HEK293 (cell line): ENCODE measurements at regions not wholly inside any gene's neighbourhood (a gene's known extent, or its start where the extent isn't known, plus 50 kb on each side); places are given as distances from the start of the nearest gene placed in this dataset.

Experiments used
- CTCF ChIA-PET: fragments of 350-600 bp; formaldehyde crosslinking; extraction: SDS; loops from one replicate; lab custom pipeline; 2021; ENCODE audit warnings: antibody characterized with exemption; lab: Yijun Ruan, JAX
- POLR2A ChIA-PET: fragments of 300-600 bp; formaldehyde crosslinking; extraction: SDS; loops from one replicate; lab custom pipeline; 2020; ENCODE audit warnings: antibody characterized with exemption, inconsistent platforms; lab: Yijun Ruan, JAX
- H3K27ac ChIP-seq: fragments of 200-500 bp; sonication (Bioruptor generic); 2 replicates; pipeline ENCODE4 v1.5.1; 2014; ENCODE audit warnings: low read depth, low read length, control low read depth, inconsistent platforms; ENCODE audit errors: extremely low read depth
- H3K36me3 ChIP-seq, 2 experiments: fragments of 200-500 bp in 1 of 2; sonication (Bioruptor generic) in 1 of 2; 1 replicate in 1 of 2; 2 replicates in 1 of 2; pipeline ENCODE4 v1.5.1; 2014 to 2017; ENCODE audit warnings: inconsistent platforms in 2 of 2, low read length in 2 of 2; ENCODE audit not compliant: control insufficient read depth in 2 of 2, insufficient read depth in 1 of 2
- H3K4me1 ChIP-seq: fragments of 200-500 bp; sonication (Bioruptor generic); 2 replicates; pipeline ENCODE4 v1.5.1; 2014; ENCODE audit warnings: mild to moderate bottlenecking, low read length, inconsistent platforms; ENCODE audit not compliant: control insufficient read depth, insufficient read depth
- H3K4me3 ChIP-seq: 2 replicates; pipeline ENCODE4 v1.5.1; 2011; ENCODE audit warnings: low read depth, mild to moderate bottlenecking, control low read depth, low read length, moderate library complexity
- H3K9me3 ChIP-seq: fragments of 200-500 bp; sonication (Bioruptor generic); 2 replicates; pipeline ENCODE4 v1.5.1; 2014; ENCODE audit warnings: low read depth, low read length, inconsistent platforms; ENCODE audit not compliant: control insufficient read depth, insufficient read depth
- BCL6B ChIP-seq: fragments of 450-650 bp; formaldehyde crosslinking; IDR thresholded peaks from 2 replicates; pipeline ENCODE4 v1.5.1; 2017; ENCODE audit warnings: missing biosample characterization, missing genetic modification characterization
- GFI1B ChIP-seq: fragments of 450-650 bp; formaldehyde crosslinking; IDR thresholded peaks from 2 replicates; pipeline ENCODE4 v1.5.1; 2016; ENCODE audit warnings: missing biosample characterization, missing genetic modification characterization
- GLI4 ChIP-seq: fragments of 450-650 bp; formaldehyde crosslinking; IDR thresholded peaks from 2 replicates; pipeline ENCODE4 v1.5.1; 2016; ENCODE audit warnings: missing biosample characterization, missing genetic modification characterization
- SP2 ChIP-seq: fragments of 450-650 bp; formaldehyde crosslinking; IDR thresholded peaks from 2 replicates; pipeline ENCODE4 v1.5.1; 2016; ENCODE audit warnings: missing biosample characterization, missing genetic modification characterization
- ZBTB21 ChIP-seq: fragments of 450-650 bp; formaldehyde crosslinking; IDR thresholded peaks from 2 replicates; pipeline ENCODE4 v1.5.1; 2017; ENCODE audit warnings: missing biosample characterization, missing genetic modification characterization
- ZFP3 ChIP-seq: fragments of 450-650 bp; formaldehyde crosslinking; IDR thresholded peaks from 2 replicates; pipeline ENCODE4 v1.5.1; 2016; ENCODE audit warnings: low read depth, missing biosample characterization, missing genetic modification characterization
- ZNF112 ChIP-seq: fragments of 450-650 bp; formaldehyde crosslinking; IDR thresholded peaks from 2 replicates; pipeline ENCODE4 v1.5.0; 2017; ENCODE audit warnings: missing biosample characterization, missing genetic modification characterization
- ZNF138 ChIP-seq: fragments of 450-650 bp; formaldehyde crosslinking; IDR thresholded peaks from 2 replicates; pipeline ENCODE4 v1.5.1; 2016; ENCODE audit warnings: missing biosample characterization, missing genetic modification characterization, borderline replicate concordance
- ZNF155 ChIP-seq: fragments of 450-650 bp; formaldehyde crosslinking; IDR thresholded peaks from 2 replicates; pipeline ENCODE4 v1.5.1; 2016; ENCODE audit warnings: missing biosample characterization, missing genetic modification characterization
- ZNF169 ChIP-seq: fragments of 450-650 bp; formaldehyde crosslinking; IDR thresholded peaks from 2 replicates; pipeline ENCODE4 v1.5.1; 2016; ENCODE audit warnings: missing biosample characterization, missing genetic modification characterization
- ZNF175 ChIP-seq: fragments of 450-650 bp; formaldehyde crosslinking; IDR thresholded peaks from 2 replicates; pipeline ENCODE4 v1.5.1; 2016; ENCODE audit warnings: missing biosample characterization, missing genetic modification characterization
- ZNF19 ChIP-seq: fragments of 450-650 bp; formaldehyde crosslinking; IDR thresholded peaks from 2 replicates; pipeline ENCODE4; 2016; ENCODE audit warnings: missing biosample characterization, missing genetic modification characterization, low read depth
- ZNF239 ChIP-seq: fragments of 450-650 bp; formaldehyde crosslinking; IDR thresholded peaks from 2 replicates; pipeline ENCODE4 v1.5.1; 2016; ENCODE audit warnings: missing biosample characterization, missing genetic modification characterization
- ZNF404 ChIP-seq: fragments of 450-650 bp; formaldehyde crosslinking; IDR thresholded peaks from 2 replicates; pipeline ENCODE4 v1.5.1; 2017; ENCODE audit warnings: missing biosample characterization, missing genetic modification characterization
- ZNF48 ChIP-seq: fragments of 450-650 bp; formaldehyde crosslinking; IDR thresholded peaks from 2 replicates; pipeline ENCODE4 v1.5.1; 2016; ENCODE audit warnings: missing biosample characterization, missing genetic modification characterization
- ZNF530 ChIP-seq: fragments of 450-650 bp; formaldehyde crosslinking; IDR thresholded peaks from 2 replicates; pipeline ENCODE4 v1.5.1; 2016; ENCODE audit warnings: low read depth, missing biosample characterization, missing genetic modification characterization
- ZNF549 ChIP-seq: fragments of 450-650 bp; IDR thresholded peaks from 2 replicates; pipeline ENCODE4 v1.5.1; 2018; ENCODE audit warnings: missing biosample characterization, missing genetic modification characterization, mild to moderate bottlenecking, inconsistent platforms, moderate library complexity
- ZNF585B ChIP-seq: fragments of 450-650 bp; formaldehyde crosslinking; IDR thresholded peaks from 2 replicates; pipeline ENCODE4 v1.5.1; 2016; ENCODE audit warnings: missing biosample characterization, missing genetic modification characterization
- ZNF600 ChIP-seq: fragments of 450-650 bp; formaldehyde crosslinking; IDR thresholded peaks from 2 replicates; pipeline ENCODE4 v1.5.1; 2016; ENCODE audit warnings: missing biosample characterization, missing genetic modification characterization
- ZNF664 ChIP-seq: fragments of 450-650 bp; formaldehyde crosslinking; IDR thresholded peaks from 2 replicates; pipeline ENCODE4 v1.5.1; 2016; ENCODE audit warnings: missing biosample characterization, missing genetic modification characterization
- ZNF76 ChIP-seq: fragments of 450-650 bp; formaldehyde crosslinking; IDR thresholded peaks from 2 replicates; pipeline ENCODE4; 2016; ENCODE audit warnings: low read depth, missing biosample characterization, missing genetic modification characterization, borderline replicate concordance
- ZNF777 ChIP-seq: fragments of 450-650 bp; formaldehyde crosslinking; IDR thresholded peaks from 2 replicates; pipeline ENCODE4 v1.5.1; 2017; ENCODE audit warnings: missing biosample characterization, missing genetic modification characterization, borderline replicate concordance
- TF ChIP-seq, protein P1 (sequence below): fragments of 450-650 bp; formaldehyde crosslinking; conservative IDR thresholded peaks from 2 replicates; pipeline ENCODE4 v1.5.1; 2016; ENCODE audit warnings: low read depth, missing biosample characterization, missing genetic modification characterization
- TF ChIP-seq, protein P2 (sequence below): fragments of 450-650 bp; formaldehyde crosslinking; IDR thresholded peaks from 2 replicates; pipeline ENCODE4 v1.5.1; 2016; ENCODE audit warnings: missing biosample characterization, missing genetic modification characterization
- TF ChIP-seq, protein P3 (sequence below): fragments of 450-650 bp; formaldehyde crosslinking; IDR thresholded peaks from 2 replicates; pipeline ENCODE4 v1.5.1; 2016; ENCODE audit warnings: missing biosample characterization, missing genetic modification characterization

GRCh38 chr10:131658476-131659110, 242.2 kb upstream of the PPP2R2D start (continued):
- TF ChIP-seq, protein P1, sequence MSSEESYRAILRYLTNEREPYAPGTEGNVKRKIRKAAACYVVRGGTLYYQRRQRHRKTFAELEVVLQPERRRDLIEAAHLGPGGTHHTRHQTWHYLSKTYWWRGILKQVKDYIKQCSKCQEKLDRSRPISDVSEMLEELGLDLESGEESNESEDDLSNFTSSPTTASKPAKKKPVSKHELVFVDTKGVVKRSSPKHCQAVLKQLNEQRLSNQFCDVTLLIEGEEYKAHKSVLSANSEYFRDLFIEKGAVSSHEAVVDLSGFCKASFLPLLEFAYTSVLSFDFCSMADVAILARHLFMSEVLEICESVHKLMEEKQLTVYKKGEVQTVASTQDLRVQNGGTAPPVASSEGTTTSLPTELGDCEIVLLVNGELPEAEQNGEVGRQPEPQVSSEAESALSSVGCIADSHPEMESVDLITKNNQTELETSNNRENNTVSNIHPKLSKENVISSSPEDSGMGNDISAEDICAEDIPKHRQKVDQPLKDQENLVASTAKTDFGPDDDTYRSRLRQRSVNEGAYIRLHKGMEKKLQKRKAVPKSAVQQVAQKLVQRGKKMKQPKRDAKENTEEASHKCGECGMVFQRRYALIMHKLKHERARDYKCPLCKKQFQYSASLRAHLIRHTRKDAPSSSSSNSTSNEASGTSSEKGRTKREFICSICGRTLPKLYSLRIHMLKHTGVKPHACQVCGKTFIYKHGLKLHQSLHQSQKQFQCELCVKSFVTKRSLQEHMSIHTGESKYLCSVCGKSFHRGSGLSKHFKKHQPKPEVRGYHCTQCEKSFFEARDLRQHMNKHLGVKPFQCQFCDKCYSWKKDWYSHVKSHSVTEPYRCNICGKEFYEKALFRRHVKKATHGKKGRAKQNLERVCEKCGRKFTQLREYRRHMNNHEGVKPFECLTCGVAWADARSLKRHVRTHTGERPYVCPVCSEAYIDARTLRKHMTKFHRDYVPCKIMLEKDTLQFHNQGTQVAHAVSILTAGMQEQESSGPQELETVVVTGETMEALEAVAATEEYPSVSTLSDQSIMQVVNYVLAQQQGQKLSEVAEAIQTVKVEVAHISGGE (tag by site-specific recombination): no peak
- no peak for TF ChIP-seq BCL6B (tag by site-specific recombination)
- no peak for TF ChIP-seq ZNF169 (tag by site-specific recombination)
- no peak for TF ChIP-seq ZNF664 (tag by site-specific recombination)

GRCh38 chr10:131660427-131660826, 240.4 kb upstream of the PPP2R2D start:
- CTCF ChIA-PET: no interaction called here

GRCh38 chr10:131662851-131663250, 238.0 kb upstream of the PPP2R2D start:
- TF ChIP-seq ZNF76 (tag by site-specific recombination): no peak
- no peak for TF ChIP-seq ZNF138 (tag by site-specific recombination)
- no peak for TF ChIP-seq ZNF600 (tag by site-specific recombination)
- no peak for TF ChIP-seq ZFP3 (tag by site-specific recombination)
- TF ChIP-seq ZNF19: no peak
- no peak for TF ChIP-seq GLI4 (tag by site-specific recombination)
- Histone ChIP-seq H3K36me3 (no peaks in the 10 kb centered on the region), H3K9me3 (no peaks in the 10 kb centered on the region), H3K27ac (no peak overlapping the region), H3K4me3 (no peak overlapping the region), H3K4me1 (no peaks in the 10 kb centered on the region)
- ChIA-PET CTCF (no interaction called here), POLR2A (no interaction called here)

More at GRCh38 chr10:131660427-131660826, 240.4 kb upstream of the PPP2R2D start:
- H3K27ac ChIP-seq: no peak overlapping the region
- TF ChIP-seq ZNF48 (tag by site-specific recombination): no peak
- TF ChIP-seq ZNF239 (tag by site-specific recombination): no peak
- TF ChIP-seq ZNF585B (tag by site-specific recombination): no peak
- TF ChIP-seq ZNF112 (tag by site-specific recombination): no peak
- H3K4me3 ChIP-seq: no peak overlapping the region
- no peaks in the 10 kb centered on the region for H3K9me3 ChIP-seq
- H3K4me1 ChIP-seq: no peaks in the 10 kb centered on the region
- POLR2A ChIA-PET: no interaction called here
- H3K36me3 ChIP-seq: no peaks in the 10 kb centered on the region

DNA sequence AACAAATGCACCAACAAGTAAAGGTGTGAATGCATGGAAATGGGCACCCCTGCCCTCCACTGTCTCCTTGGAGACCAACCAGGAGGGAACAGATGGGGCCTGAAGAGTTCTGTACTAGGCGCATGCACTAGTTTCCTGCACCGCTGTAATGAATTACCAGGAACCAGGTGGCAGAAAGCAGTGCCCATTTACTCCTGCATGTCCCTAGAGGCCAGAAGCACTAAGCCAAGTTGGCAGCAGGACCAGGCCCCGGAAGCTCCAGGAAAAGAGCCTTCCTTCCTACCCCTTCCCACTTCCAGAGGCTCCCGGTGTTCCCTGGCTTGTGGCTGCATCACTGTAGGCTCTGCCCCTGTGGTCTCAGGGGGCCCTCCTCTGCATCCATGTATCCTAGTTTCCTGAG, 237.5 kb upstream of the PPP2R2D start:
- ChIA-PET POLR2A (no interaction called here), CTCF (no interaction called here)
- Histone ChIP-seq H3K27ac (no peak overlapping the region), H3K4me1 (no peaks in the 10 kb centered on the region), H3K36me3 (no peaks in the 10 kb centered on the region), H3K9me3 (no peaks in the 10 kb centered on the region), H3K4me3 (no peak overlapping the region)
- TF ChIP-seq SP2: no peak
- no peak for TF ChIP-seq ZNF549
- no peak for TF ChIP-seq GFI1B (tag by site-specific recombination)
- TF ChIP-seq ZNF175 (tag by site-specific recombination): no peak
- TF ChIP-seq, protein P2, sequence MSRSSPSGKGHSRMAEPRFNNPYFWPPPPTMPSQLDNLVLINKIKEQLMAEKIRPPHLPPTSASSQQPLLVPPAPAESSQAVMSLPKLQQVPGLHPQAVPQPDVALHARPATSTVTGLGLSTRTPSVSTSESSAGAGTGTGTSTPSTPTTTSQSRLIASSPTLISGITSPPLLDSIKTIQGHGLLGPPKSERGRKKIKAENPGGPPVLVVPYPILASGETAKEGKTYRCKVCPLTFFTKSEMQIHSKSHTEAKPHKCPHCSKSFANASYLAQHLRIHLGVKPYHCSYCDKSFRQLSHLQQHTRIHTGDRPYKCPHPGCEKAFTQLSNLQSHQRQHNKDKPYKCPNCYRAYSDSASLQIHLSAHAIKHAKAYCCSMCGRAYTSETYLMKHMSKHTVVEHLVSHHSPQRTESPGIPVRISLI (tag by site-specific recombination): no peak
- TF ChIP-seq ZNF530 (tag by site-specific recombination): no peak
- TF ChIP-seq, protein P3, sequence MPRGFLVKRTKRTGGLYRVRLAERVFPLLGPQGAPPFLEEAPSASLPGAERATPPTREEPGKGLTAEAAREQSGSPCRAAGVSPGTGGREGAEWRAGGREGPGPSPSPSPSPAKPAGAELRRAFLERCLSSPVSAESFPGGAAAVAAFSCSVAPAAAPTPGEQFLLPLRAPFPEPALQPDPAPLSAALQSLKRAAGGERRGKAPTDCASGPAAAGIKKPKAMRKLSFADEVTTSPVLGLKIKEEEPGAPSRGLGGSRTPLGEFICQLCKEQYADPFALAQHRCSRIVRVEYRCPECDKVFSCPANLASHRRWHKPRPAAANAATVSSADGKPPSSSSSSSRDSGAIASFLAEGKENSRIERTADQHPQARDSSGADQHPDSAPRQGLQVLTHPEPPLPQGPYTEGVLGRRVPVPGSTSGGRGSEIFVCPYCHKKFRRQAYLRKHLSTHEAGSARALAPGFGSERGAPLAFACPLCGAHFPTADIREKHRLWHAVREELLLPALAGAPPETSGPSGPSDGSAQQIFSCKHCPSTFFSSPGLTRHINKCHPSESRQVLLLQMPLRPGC: no peak
- TF ChIP-seq ZNF404 (tag by site-specific recombination): no peak
- TF ChIP-seq ZNF155 (tag by site-specific recombination): no peak
- TF ChIP-seq ZNF777 (tag by site-specific recombination): no peak
- no peak for TF ChIP-seq ZBTB21 (tag by site-specific recombination)
